Peyer's patch (tissue), 4 donors: ENCODE measurements at regions not wholly inside any gene's neighbourhood (a gene's known extent, or its start where the extent isn't known, plus 50 kb on each side); places are given as distances from the start of the nearest gene placed in this dataset.

Experiments used
- CTCF ChIP-seq, 6 experiments: fragments of 450-650 bp in 4 of 6; fragments of 200-600 bp in 2 of 6; sonication (generic) in 1 of 6; IDR thresholded peaks; one replicate each; pipeline ENCODE4 v1.5.1; 2017 to 2019; ENCODE audit warnings: antibody characterized with exemption in 6 of 6, mild to moderate bottlenecking in 3 of 6, moderate library complexity in 1 of 6
- POLR2A ChIP-seq, 2 donors: fragments of 450-650 bp; IDR thresholded peaks; one replicate each; pipeline ENCODE4 v1.5.1; 2017; ENCODE audit warnings: antibody characterized with exemption in 2 of 2, mild to moderate bottlenecking in 2 of 2, moderate library complexity in 2 of 2

GRCh38 chr13:80975903-80976302 lies 635.0 kb upstream of the SPRY2 start:
- TF ChIP-seq POLR2A (IDR thresholded peaks at IDR 0.05) (no peak), CTCF (IDR thresholded peaks at IDR 0.05) (no peak)
